ENCODE measurements at regions not wholly inside any gene's neighbourhood (a gene's known extent, or its start where the extent isn't known, plus 50 kb on each side); places are given as distances from the start of the nearest gene placed in this dataset.

DNA sequence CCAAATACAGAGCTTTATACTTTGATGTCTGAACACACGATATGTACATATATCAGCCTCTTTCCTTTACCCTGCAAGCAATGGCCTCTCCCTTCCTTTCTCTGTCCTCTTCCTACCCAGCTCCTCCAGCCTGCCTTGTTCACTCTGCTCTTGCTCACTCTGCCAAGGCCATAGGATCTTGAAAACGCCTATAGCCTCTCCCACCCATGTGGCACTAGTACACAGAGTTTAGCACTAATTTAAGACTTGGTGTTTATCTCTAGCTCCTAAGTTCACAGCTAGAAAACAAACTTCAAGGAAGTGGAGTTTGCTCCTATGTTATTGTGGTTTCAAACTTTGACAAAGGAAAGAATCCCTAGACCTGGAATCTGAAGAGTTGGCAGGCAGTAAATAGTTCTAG is 225.0 kb upstream of the RUNX1 start:
- Histone ChIP-seq H2BK5ac (ENCODE audit: insufficient read length, low read length) (no peak overlapping the region), H3K4me1 (ENCODE audit: insufficient read depth, low read length) (no peaks in the 10 kb centered on the region), H2BK20ac (ENCODE audit: low read depth, low read length, poor library complexity, severe bottlenecking) (no peak overlapping the region), H3K27me3 (ENCODE audit: insufficient read depth, low read length) (no peaks in the 10 kb centered on the region), H2AFZ (ENCODE audit: low read length) (no peak overlapping the region), H3K9me3 (ENCODE audit: control insufficient read depth, low read depth, low read length) (no peaks in the 10 kb centered on the region), H4K8ac (replicated peaks; ENCODE audit: insufficient read length, low read depth, low read length) (no peak overlapping the region), H2BK15ac (ENCODE audit: low read depth, low read length) (no peak overlapping the region), H3K9ac (ENCODE audit: extremely low read depth, insufficient read length, low read length) (no peak overlapping the region), H4K5ac (ENCODE audit: insufficient read length, low read depth, low read length) (no peak overlapping the region), H3K56ac (ENCODE audit: insufficient read length, low read depth, low read length) (no peak overlapping the region), H3K23me2 (ENCODE audit: insufficient read length, low read depth, low read length, poor library complexity, severe bottlenecking) (no peaks in the 10 kb centered on the region), H3K79me2 (ENCODE audit: insufficient read depth, low read length) (no peaks in the 10 kb centered on the region), H3K14ac (ENCODE audit: insufficient read depth, low read length) (no peak overlapping the region), H4K20me1 (ENCODE audit: control insufficient read depth, insufficient read depth, insufficient read length) (no peaks in the 10 kb centered on the region), H4K91ac (ENCODE audit: insufficient read length, low read depth, low read length) (no peak overlapping the region), H3K4me2 (ENCODE audit: insufficient read depth, insufficient read length, low read length) (no peak overlapping the region), H2BK120ac (ENCODE audit: low read depth, low read length, poor library complexity, severe bottlenecking) (no peak overlapping the region), H3K18ac (ENCODE audit: insufficient read length, low read depth, low read length) (no peak overlapping the region), H3K23ac (ENCODE audit: insufficient read length, low read depth, low read length) (no peak overlapping the region), H2BK12ac (ENCODE audit: insufficient read length, low read depth, low read length) (no peak overlapping the region), H2AK5ac (ENCODE audit: insufficient read length, low read length) (no peak overlapping the region), H3T11ph (ENCODE audit: low read length) (no peak overlapping the region), H3K79me1 (ENCODE audit: insufficient read depth, low read depth, low read length, poor library complexity, severe bottlenecking) (no peaks in the 10 kb centered on the region), H3K4ac (ENCODE audit: low read depth, low read length) (no peak overlapping the region), H3K27ac (ENCODE audit: insufficient read length, low read depth, low read length) (no peak overlapping the region)
- H3K36me3 Mint-ChIP-seq (ENCODE audit: insufficient read depth in 1 of 3, low read depth in 3 of 3) = peaks cover 0 to 6% (median 0%) of the 10 kb centered on the region in 3 experiments; a peak in 3 of 7 replicates
- no peak overlapping the region for H3K27ac Mint-ChIP-seq
- no peak for DNase-seq
- peaks cover 6 to 8% of the 10 kb centered on the region in 2 experiments for H3K9me3 Mint-ChIP-seq
- H3K4me1 Mint-ChIP-seq = peaks cover 8 to 16% of the 10 kb centered on the region in 2 experiments
- no CpG with 5 or more reads among the region's 2 CpGs for WGBS (ENCODE audit: extremely low coverage, insufficient read length, low lambda C conversion rate)
- no peak overlapping the region for H3K4me3 Mint-ChIP-seq
- TF ChIP-seq, protein P1, sequence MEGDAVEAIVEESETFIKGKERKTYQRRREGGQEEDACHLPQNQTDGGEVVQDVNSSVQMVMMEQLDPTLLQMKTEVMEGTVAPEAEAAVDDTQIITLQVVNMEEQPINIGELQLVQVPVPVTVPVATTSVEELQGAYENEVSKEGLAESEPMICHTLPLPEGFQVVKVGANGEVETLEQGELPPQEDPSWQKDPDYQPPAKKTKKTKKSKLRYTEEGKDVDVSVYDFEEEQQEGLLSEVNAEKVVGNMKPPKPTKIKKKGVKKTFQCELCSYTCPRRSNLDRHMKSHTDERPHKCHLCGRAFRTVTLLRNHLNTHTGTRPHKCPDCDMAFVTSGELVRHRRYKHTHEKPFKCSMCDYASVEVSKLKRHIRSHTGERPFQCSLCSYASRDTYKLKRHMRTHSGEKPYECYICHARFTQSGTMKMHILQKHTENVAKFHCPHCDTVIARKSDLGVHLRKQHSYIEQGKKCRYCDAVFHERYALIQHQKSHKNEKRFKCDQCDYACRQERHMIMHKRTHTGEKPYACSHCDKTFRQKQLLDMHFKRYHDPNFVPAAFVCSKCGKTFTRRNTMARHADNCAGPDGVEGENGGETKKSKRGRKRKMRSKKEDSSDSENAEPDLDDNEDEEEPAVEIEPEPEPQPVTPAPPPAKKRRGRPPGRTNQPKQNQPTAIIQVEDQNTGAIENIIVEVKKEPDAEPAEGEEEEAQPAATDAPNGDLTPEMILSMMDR (conservative IDR thresholded peaks at IDR 0.05) = no peak
- no peaks in the 10 kb centered on the region; the same call in 1 of the 2 replicates for H3K27me3 Mint-ChIP-seq (ENCODE audit: low read depth)

All from H9 (cell line).